ENCODE measurements at regions not wholly inside any gene's neighbourhood (a gene's known extent, or its start where the extent isn't known, plus 50 kb on each side); places are given as distances from the start of the nearest gene placed in this dataset.

DNA sequence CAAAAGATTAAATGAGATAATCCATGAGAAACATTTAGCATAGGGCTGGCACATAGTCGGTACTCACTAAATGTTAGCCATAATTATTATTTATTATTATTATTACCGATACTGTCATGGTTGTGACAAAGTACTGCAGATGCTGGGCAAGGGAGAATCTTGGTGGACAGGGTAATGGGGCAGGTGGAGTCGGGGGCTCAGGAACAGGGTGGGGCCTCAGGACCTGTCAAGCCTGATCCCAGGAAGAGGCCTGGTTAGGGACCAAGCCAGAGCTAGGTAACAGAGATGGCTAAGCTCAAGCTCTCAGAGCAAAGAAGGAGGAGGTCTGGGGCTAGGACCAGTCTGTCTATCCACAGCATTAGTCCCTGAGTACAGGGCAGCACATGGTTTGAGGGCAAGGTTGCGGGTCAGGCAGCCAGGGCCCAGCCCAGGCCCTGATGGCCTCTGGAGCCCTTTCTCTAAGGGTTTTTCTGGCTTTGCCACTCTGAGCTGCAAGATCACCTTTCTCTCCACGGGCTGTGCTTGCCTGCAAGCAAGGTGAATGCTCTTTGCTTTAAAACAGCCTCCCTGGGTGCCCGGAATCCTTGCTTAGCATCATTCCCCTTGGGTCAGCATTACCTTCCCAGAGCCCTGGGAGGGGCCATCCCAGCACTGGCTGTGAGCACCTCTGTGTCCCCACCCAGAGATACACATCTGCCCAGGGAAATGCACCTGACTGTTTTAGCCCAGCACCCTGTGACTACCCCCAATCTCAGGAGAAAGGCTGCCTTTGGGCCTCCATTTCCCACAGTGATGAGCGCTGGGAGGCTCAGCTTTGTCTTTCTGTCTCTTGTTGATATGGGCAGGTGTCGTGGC is 572.0 kb downstream of the PTPRU start:
- FAIRE-seq (no peak), DNase-seq (ENCODE audit: insufficient read length, low spot score) (no peak)
- no peak for TF ChIP-seq POLR2A (IDR thresholded peaks at IDR 0.05; ENCODE audit: low read depth, low read length)

DNA sequence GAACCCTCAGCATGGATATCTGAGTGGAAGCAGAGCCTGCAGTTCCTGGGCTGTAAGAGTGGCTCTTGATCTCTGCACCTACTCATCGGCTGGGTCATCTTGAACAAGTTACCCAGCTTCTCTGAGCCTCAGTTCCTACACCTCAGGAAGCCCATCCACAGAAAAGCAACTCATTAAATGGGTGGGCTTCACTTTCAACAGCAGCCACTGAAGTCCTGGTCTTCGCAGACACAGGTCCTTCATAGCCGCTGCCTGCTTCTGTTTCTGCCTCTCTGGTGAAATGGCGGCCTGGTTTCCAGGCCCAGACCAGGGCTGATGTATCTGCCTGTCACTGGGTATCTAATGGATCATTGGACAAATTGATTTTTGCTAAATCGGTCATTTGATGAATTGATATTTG is 571.4 kb downstream of the PTPRU start:
- DNase-seq (ENCODE audit: insufficient read length, low spot score) (no peak), FAIRE-seq (no peak)
- no peak for TF ChIP-seq POLR2A (IDR thresholded peaks at IDR 0.05; ENCODE audit: low read depth, low read length)

DNA sequence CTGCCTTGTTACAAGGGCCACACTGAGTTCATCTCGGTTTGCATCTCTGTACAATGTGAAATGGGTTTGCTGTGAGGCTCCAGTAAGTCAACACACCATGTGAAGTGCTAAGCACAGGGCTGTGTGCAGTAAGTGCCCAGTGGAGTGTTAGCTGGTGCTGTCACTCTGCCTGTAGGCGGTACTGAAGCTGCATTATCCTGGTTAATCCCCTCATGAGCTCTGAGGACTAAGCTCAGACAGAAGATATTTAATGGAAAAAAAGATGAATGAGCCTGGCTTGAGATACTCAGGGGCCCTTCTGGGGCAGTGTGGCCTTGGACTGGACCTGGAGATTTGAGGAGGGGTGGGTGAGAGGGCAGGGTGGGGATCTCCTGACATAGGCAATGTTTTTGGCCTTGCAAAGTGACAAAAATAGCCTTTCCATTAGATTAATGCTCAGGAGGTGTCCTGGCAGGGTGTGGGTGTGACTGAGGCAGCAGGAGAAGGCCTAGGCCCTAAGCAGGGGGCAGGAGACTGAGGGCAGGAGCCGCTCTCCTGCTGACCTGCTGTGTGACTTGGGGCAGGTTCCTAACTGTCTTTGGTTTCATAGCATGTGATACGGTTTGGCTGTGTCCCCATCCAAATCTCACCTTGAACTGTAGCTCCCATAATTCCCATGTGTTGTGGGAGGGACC is 570.5 kb downstream of the PTPRU start:
- FAIRE-seq, result no peak
- no peak for TF ChIP-seq POLR2A (IDR thresholded peaks at IDR 0.05; ENCODE audit: low read depth, low read length)
- DNase-seq (ENCODE audit: insufficient read length, low spot score), result no peak

DNA sequence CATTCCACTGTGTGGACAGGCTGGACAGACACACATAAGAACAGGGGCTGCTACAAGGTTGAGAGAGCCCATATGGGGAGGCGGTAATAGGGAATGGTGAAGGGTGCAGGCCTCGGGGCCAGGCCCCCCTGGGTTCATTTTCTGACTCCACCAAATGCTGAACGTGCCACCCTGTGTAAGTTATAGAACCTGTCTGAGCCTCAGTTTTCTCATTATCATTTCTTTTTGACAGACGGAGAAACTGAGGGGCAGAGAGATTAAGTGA is 569.5 kb downstream of the PTPRU start:
- DNase-seq (ENCODE audit: insufficient read length, low spot score) (no peak), FAIRE-seq (no peak)
- no peak for TF ChIP-seq POLR2A (IDR thresholded peaks at IDR 0.05; ENCODE audit: low read depth, low read length)

DNA sequence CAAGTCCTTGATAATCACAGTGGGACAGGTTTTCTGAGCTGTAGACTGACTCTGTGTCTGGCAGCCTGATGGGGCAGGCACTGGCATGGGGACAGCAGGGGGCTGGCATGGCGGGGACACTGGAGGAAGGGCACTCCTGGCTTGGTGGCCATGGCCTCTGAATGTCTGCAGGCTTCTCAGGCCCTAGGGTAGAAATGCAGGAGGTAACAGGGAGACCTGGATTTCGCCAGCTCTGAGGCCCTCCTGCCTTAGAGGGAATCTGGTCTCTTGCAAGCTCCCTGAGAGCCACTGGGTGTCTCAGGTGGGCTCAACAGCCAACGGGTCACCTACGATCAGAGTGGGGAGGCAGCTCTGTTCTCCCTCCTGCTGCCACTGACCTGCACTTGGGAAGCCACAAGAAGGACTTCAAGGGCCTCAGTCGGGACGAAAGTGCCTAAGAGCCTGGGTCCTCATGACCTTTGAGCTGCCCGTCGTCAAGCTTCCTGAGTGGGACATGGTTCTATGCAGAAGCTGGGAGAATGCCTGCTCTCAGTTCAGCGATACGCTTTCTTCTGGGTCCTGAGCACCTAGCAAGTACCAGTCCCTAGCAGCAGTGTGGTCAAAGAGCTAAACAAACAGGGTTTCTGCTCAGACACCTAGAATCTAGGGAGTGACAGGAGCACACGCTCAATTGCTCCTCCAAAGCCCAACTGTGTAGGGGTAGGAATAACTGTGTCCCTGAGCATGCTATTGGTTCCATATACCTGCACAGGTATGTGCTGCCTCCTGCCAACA is 569.0 kb downstream of the PTPRU start:
- no peak for TF ChIP-seq POLR2A (IDR thresholded peaks at IDR 0.05; ENCODE audit: low read depth, low read length)
- DNase-seq (ENCODE audit: insufficient read length, low spot score) (no peak), FAIRE-seq (no peak)

DNA sequence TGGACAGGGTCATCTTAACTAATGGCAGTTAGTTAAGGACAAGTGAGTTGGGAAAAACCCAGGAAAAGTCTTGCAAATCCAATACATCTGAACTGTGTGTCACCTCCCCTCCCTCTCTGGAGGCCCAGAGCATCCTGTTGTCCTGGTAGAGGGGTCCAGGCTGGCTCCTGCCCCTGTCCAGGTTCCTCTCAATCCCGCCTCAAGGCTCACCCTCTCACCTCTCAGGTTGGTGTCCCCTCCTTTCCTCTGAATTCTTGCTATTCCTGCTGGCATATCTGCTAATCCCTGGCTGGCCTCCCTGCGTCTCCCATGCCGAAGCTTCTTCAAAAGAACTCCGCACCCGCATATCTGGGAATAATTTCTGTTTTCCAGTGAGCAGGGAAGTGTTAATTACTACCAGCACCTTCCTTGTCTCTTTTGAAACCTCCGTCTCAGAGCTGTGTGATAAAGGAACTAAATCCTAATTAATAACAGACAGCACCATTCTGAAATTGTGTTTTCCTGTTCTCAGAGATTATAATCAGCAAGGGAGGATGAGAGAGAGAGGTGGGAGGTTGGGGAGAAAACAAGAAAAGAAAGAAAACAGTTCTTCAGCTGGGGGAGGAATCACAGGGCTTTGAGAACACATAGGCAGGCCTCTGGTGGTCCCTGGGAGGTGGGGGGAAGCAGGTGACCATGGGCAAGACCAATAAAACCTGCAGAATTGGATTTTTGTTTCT is 568.0 kb downstream of the PTPRU start:
- TF ChIP-seq POLR2A (IDR thresholded peaks at IDR 0.05; ENCODE audit: low read depth, low read length), result no peak
- DNase-seq (ENCODE audit: insufficient read length, low spot score) (no peak), FAIRE-seq (no peak)

DNA sequence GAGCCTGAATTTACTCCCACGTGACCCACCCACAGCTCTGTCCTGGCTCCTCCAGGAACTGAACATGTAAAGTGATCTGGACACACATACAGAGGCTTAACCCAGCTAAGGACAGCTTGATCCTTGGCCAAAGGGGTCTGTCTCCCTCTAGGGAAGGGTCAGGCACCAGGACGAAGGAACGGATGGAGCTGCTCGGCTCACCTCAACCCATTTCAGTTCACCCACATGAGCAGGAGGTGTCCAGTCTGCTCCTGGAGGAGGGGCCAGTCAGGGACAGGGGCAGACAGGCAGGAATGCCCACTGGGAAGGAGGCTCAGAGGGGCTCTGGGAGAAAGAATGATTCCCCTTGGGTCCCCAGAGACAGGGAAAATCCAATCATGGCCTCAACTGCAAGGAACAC is 567.2 kb downstream of the PTPRU start:
- DNase-seq (ENCODE audit: insufficient read length, low spot score) (no peak), FAIRE-seq (no peak)
- no peak for TF ChIP-seq POLR2A (IDR thresholded peaks at IDR 0.05; ENCODE audit: low read depth, low read length)

DNA sequence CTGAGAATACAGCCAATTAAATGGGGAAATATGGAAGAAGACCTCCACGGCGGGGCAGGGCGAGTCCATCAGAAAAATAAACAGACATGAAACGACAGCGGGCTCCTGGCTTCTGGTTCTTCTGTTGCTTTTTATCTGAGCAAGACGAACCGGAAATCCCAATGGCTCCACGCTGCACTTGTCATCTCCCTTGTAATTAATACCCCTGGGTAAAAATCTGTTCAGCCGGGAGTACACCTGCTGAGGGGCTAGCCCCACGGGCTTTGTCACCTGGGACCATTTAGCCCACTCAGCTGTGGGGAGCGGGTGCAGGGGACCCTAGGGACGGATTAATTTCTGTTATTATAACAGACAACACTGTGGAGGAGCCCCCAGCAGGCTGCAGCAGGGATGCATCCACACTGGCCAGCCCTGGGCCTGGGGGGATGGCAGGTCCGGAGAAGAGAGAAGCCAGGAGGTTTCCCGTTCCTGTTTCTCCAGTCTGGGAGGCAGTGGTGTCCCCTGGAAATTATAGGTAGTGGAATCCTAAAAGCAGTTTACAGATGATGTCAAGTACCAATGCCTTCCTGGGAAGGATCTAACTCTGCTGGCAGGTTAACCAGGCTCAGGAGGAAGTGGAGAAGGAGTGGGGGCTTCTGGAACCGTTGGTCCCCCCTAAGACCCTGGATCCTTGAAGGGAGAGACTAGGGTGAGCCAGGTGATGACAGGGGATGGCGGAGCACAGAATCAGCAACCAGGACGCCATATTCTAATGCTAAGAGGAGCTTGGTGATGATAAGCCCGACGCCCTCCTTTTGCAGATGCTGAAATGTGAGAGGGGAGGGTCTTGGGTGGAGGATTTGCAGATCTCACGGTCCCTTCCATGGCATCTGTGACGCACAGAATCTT is 566.1 kb downstream of the PTPRU start:
- FAIRE-seq (no peak), DNase-seq (ENCODE audit: insufficient read length, low spot score) (no peak)
- TF ChIP-seq POLR2A (IDR thresholded peaks at IDR 0.05; ENCODE audit: low read depth, low read length), result no peak

DNA sequence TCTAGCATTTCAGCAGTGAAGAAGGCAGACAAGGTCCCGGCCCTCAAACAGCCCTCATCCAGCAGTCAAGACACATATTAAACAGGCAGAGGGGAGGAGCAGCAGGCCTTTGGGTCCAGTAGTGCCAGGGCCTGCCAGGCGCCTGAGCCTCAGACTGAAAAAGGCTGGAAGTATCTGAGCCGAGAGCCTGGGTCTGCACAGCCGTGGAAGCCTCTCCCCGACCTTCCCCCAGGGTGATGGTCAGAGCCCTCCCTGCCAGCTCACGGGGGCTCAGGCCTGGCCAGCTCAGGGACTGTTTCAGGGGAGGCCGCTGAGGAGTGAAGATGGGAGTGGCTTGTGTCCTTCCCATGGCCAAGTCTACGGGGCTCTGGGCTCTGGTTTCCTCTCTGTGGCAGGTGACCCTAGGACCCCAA is 565.2 kb downstream of the PTPRU start:
- no peak for TF ChIP-seq POLR2A (IDR thresholded peaks at IDR 0.05; ENCODE audit: low read depth, low read length)
- DNase-seq (ENCODE audit: insufficient read length, low spot score) (no peak), FAIRE-seq (no peak)

DNA sequence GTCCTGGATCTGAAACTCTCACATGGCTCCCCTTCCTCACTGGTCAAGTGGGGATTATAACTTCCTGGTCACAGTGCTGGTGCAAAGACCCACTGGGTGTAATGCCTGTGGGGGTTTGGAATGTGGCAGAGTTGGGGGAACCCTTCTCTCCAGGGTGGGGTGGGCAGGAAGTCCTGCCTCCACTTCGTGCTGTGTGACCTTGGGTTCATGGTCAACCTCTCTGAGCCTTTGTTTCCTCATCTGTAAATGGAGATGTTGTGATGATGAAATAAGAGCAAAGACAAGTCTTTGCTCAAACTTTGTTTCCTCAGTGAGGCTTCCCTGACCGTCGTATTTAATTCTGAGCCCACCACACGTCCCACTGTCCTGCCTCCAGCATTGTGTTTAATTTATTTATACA is 564.7 kb downstream of the PTPRU start:
- DNase-seq (ENCODE audit: insufficient read length, low spot score) (no peak), FAIRE-seq (no peak)
- TF ChIP-seq POLR2A (IDR thresholded peaks at IDR 0.05; ENCODE audit: low read depth, low read length), result no peak

DNA sequence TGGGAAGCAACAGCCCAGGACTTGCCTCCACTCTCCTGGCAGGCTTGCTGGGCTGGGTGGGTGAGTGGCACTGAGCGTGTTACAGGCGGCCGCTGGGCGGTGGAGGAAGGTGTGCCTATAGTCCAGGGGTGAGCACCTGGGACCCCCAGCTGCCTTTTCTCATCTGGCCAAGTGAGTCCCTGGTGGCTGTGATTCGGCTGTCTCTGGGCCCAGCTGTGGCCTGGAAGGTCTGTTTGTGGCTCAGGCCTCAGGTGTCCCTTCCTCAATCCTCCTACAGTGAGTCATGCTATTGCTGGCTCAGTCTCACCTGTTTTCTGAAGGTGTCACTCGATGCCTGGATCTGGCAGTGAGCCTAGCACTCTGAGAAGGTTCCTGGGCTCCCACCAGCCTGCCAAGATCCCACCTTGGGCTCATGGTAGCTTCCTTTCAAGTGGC is 564.2 kb downstream of the PTPRU start:
- no peak for TF ChIP-seq POLR2A (IDR thresholded peaks at IDR 0.05; ENCODE audit: low read depth, low read length)
- FAIRE-seq, result no peak
- no peak for DNase-seq (ENCODE audit: insufficient read length, low spot score)

DNA sequence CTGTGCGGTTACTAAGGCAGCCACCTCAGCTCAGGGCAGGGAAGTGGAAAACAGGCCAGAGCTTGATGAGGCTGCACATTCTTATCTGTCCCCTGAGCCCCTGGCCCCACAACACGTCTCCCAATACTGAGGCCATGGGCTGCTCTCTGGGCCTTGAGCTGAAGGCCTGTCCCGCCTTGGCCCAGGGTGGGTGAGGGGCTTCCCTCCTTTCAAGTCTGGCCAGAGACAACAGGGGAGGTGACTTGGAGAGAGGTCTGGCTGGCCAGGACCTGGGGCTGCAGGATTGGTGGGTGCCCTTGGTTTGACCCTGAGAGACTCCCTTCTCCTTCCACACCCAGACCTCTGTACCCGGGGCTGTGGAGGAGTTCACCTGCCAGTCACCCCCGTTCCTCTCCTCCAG is 563.8 kb downstream of the PTPRU start:
- FAIRE-seq (no peak), DNase-seq (ENCODE audit: insufficient read length, low spot score) (no peak)
- no peak for TF ChIP-seq POLR2A (IDR thresholded peaks at IDR 0.05; ENCODE audit: low read depth, low read length)

All from H54 (cell line).